ENCODE measurements at regions not wholly inside any gene's neighbourhood (a gene's known extent, or its start where the extent isn't known, plus 50 kb on each side); places are given as distances from the start of the nearest gene placed in this dataset.

DNA sequence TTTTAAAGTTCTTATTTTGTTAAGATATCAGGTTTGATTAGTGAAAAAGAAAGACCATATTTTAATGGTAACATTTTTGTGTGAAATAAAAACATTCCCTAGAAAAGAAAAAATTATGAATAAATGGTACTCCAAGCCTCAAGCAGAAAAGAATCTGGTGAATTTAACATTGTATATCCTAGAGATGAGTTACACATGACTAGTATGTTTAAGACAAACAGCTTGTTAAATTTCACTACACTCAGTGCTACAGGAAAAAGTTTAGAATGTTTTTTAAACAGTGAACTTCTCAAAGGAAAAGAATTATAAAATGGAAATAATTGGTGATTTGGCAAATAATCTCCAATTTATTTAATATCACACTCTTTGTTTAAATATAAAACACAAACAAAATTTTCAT lies 222.7 kb upstream of the MCHR2 start:
- peaks cover 59% of the 10 kb centered on the region for H3K4me1 Mint-ChIP-seq (ENCODE audit: unreplicated experiment)
- TF ChIP-seq, protein P1, sequence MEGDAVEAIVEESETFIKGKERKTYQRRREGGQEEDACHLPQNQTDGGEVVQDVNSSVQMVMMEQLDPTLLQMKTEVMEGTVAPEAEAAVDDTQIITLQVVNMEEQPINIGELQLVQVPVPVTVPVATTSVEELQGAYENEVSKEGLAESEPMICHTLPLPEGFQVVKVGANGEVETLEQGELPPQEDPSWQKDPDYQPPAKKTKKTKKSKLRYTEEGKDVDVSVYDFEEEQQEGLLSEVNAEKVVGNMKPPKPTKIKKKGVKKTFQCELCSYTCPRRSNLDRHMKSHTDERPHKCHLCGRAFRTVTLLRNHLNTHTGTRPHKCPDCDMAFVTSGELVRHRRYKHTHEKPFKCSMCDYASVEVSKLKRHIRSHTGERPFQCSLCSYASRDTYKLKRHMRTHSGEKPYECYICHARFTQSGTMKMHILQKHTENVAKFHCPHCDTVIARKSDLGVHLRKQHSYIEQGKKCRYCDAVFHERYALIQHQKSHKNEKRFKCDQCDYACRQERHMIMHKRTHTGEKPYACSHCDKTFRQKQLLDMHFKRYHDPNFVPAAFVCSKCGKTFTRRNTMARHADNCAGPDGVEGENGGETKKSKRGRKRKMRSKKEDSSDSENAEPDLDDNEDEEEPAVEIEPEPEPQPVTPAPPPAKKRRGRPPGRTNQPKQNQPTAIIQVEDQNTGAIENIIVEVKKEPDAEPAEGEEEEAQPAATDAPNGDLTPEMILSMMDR (IDR thresholded peaks at IDR 0.05): no peak
- no peak overlapping the region for H3K4me3 Mint-ChIP-seq (ENCODE audit: unreplicated experiment)
- no peaks in the 10 kb centered on the region for H3K36me3 Mint-ChIP-seq (ENCODE audit: unreplicated experiment)
- peak overlapping the region; percentile 23 for H3K27ac Mint-ChIP-seq (ENCODE audit: unreplicated experiment)
- H3K27me3 Mint-ChIP-seq (ENCODE audit: unreplicated experiment): no peaks in the 10 kb centered on the region
- H3K9me3 Mint-ChIP-seq (ENCODE audit: unreplicated experiment): no peaks in the 10 kb centered on the region
- no peak for DNase-seq (ENCODE audit: extremely low spot score, unreplicated experiment)

DNA sequence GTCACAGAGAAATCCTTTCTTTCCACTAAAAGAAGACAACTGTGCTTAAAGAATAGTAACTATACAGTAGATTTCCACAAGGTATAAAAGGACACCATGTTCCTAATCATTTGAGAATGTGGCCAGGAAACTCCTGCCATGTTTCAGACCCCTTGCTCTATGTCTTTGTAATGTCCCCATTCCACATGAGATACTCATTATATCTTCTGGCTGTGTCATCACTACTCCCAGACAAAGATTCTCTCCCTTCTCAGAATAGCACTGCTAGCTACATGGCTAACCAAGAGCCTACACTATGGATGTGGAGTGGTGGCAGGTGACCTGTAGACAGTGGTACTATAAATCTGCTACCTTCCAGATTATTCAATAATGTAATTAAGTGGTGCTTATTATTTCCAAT lies 218.1 kb upstream of the MCHR2 start:
- peaks cover 45% of the 10 kb centered on the region for H3K4me1 Mint-ChIP-seq (ENCODE audit: unreplicated experiment)
- TF ChIP-seq, protein P1 (IDR thresholded peaks at IDR 0.05): no peak
- DNase-seq (ENCODE audit: extremely low spot score, unreplicated experiment): no peak
- H3K27ac Mint-ChIP-seq (ENCODE audit: unreplicated experiment): no peak overlapping the region
- no peak overlapping the region for H3K4me3 Mint-ChIP-seq (ENCODE audit: unreplicated experiment)
- H3K9me3 Mint-ChIP-seq (ENCODE audit: unreplicated experiment): no peaks in the 10 kb centered on the region
- H3K27me3 Mint-ChIP-seq (ENCODE audit: unreplicated experiment): no peaks in the 10 kb centered on the region
- H3K36me3 Mint-ChIP-seq (ENCODE audit: unreplicated experiment): no peaks in the 10 kb centered on the region

DNA sequence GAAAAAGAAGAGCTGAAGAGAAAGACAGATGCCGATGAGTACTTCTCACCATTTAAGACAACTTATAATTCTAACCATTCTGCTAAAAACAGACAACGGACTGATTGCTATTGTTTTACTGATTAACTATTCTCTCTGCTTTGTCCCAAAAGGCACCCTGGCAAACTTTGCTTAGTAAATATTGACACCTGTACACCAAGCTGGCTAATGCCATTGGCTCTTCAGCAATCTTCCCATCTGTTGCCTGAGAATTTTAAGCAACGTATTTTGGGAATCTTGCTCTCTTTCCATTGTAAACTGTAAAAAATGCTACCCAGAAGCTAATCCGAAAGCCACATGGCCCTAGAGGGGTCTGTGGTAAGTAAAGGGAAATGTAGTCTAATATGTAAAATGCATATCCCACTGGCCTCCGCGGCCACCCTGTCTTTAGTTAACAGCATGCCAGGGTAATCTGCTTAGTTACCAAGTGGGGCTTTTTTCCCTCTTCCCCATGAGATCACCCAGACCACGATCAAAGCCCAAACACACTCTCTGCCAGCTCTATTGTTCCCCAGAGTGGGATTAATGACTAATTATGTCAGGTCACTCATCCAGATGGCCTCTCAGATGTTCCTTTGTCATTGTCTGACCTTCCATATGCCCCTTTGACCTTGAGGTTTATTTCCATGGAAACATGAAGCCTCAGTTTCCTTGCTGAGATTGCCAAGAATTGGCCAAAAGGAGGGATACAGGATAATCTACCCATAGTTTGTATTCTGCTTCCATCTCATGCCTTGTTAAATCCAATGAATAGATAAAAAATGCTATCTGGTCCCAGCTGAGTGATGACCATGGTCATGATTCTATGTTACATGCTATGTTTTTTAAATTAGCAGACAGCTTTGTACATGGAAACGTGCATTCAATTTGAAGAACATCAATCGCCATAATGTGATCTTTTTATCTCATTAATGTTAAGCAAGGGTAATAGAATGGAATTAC lies 216.4 kb upstream of the MCHR2 start:
- Mint-ChIP-seq H3K4me3 (ENCODE audit: unreplicated experiment) (no peak overlapping the region), H3K4me1 (ENCODE audit: unreplicated experiment) (peaks cover 28% of the 10 kb centered on the region), H3K9me3 (ENCODE audit: unreplicated experiment) (no peaks in the 10 kb centered on the region), H3K27me3 (ENCODE audit: unreplicated experiment) (no peaks in the 10 kb centered on the region), H3K36me3 (ENCODE audit: unreplicated experiment) (peaks cover 1% of the 10 kb centered on the region), H3K27ac (ENCODE audit: unreplicated experiment) (no peak overlapping the region)
- DNase-seq (ENCODE audit: extremely low spot score, unreplicated experiment): no peak
- TF ChIP-seq, protein P1 (IDR thresholded peaks at IDR 0.05): no peak

DNA sequence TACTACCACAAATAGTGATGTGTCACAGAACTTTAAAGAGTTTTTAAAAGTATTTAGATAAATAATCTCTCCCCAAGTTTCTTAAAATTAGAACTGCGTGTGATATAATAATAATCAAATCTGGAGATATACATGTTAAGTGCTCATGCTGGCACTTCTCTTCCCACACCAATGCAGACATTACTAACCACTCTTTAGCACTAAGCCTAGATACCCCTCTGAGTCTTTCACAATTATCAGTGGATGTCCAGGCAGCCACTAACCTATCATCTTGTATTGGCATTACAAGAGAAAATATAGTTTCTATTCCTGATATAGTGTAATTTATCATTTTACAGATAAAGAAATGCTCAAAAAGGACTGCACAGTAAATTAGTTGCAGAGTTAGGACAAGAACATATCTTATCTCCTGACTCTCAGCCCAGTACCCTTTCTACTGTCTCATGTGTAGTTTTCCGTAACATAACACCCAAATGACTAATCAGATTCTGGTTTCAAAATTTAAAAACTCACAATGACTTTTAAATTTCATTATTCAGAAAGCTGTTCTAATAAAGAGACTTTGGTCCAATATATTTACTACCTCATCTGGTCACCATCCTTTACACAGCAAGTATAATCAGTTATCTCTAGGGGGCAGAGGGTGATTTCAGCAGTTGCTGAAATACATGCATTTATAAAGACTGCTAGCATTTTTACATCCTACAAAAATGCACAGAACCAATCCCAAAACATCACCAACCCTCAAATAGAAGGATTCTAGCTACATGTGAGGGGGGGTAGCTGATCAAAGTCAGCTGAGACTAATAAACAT lies 215.5 kb upstream of the MCHR2 start:
- Mint-ChIP-seq H3K4me1 (ENCODE audit: unreplicated experiment) (peaks cover 25% of the 10 kb centered on the region), H3K9me3 (ENCODE audit: unreplicated experiment) (no peaks in the 10 kb centered on the region), H3K4me3 (ENCODE audit: unreplicated experiment) (no peak overlapping the region), H3K36me3 (ENCODE audit: unreplicated experiment) (peaks cover 3% of the 10 kb centered on the region), H3K27me3 (ENCODE audit: unreplicated experiment) (no peaks in the 10 kb centered on the region), H3K27ac (ENCODE audit: unreplicated experiment) (no peak overlapping the region)
- TF ChIP-seq, protein P1 (IDR thresholded peaks at IDR 0.05): no peak
- DNase-seq (ENCODE audit: extremely low spot score, unreplicated experiment): no peak

DNA sequence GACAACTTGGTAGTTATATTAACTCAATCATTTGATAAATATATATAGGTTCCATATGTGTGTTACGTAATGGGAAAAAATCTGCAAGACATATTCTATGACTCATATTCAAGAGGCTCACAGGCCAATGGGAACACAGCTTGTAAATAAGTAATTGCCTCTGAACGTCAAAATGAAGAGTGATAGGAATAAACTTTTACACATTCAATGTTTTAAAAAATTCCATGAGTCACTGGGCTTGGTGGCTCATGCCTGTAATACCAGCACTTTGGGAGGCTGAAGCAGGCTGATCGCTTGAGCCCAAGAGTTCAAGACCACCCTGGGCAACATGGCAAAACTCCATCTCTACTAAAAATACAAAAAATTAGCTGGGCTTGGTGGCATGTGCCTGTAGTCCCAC lies 209.4 kb upstream of the MCHR2 start:
- DNase-seq (ENCODE audit: extremely low spot score, unreplicated experiment): no peak
- Mint-ChIP-seq H3K36me3 (ENCODE audit: unreplicated experiment) (peaks cover 7% of the 10 kb centered on the region), H3K27ac (ENCODE audit: unreplicated experiment) (peak overlapping the region; percentile 97), H3K9me3 (ENCODE audit: unreplicated experiment) (peaks cover 5% of the 10 kb centered on the region), H3K27me3 (ENCODE audit: unreplicated experiment) (no peaks in the 10 kb centered on the region), H3K4me3 (ENCODE audit: unreplicated experiment) (no peak overlapping the region), H3K4me1 (ENCODE audit: unreplicated experiment) (peaks cover 15% of the 10 kb centered on the region)
- TF ChIP-seq, protein P1 (IDR thresholded peaks at IDR 0.05): no peak

Data from osteocyte (in vitro differentiated cells).